ENCODE measurements at regions not wholly inside any gene's neighbourhood (a gene's known extent, or its start where the extent isn't known, plus 50 kb on each side); places are given as distances from the start of the nearest gene placed in this dataset.
"Not testable (repeated sequence)": the region's sequence is repeated elsewhere in the genome, so short reads cannot be mapped to it uniquely, and the experiment has no call there.

DNA sequence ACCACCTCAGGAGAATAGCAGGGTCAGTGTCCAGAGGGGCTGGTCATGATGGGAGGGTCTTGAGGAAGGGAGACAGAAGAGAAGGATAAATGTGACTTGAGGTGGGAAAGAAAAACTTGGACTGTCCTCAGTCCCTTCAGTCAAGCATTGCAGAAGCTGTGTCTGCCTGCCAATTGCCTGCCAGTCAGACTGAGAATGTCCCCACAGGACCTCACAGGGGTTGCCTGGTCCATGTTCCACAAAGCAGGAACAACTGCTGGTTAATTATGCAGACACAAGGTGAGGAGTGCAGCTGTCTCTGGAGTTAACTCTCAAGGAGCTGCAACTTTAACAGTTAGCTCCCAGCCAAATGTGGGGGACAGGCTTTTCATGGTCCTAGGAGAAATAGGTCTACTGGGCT, 75.7 kb downstream of the TRIM43 start:
- Histone ChIP-seq H3K4me3 (ENCODE audit: low read depth, low read length, poor library complexity, severe bottlenecking) (no peak overlapping the region), H3K27ac (ENCODE audit: low read depth, low read length, poor library complexity, severe bottlenecking) (no peak overlapping the region), H2AFZ (ENCODE audit: low read length) (no peak overlapping the region), H3K4me1 (ENCODE audit: insufficient read depth, low read length, severe bottlenecking) (no peaks in the 10 kb centered on the region), H3K9me2 (ENCODE audit: low read depth, low read length) (no peaks in the 10 kb centered on the region), H3F3A (ENCODE audit: insufficient read depth, low read length) (no peaks in the 10 kb centered on the region), H3K27me3 (ENCODE audit: insufficient read depth, low read length) (peaks cover 3% of the 10 kb centered on the region; the same call in 1 of the 2 replicates), H3K36me3 (ENCODE audit: insufficient read depth, low read length) (no peaks in the 10 kb centered on the region), H3K4me2 (ENCODE audit: low read length) (no peak overlapping the region), H4K20me1 (ENCODE audit: insufficient read depth, low read length) (no peaks in the 10 kb centered on the region), H3K9me3 (ENCODE audit: low read length) (no peaks in the 10 kb centered on the region), H3K9ac (ENCODE audit: low read length) (no peak overlapping the region), H3K79me2 (ENCODE audit: insufficient read depth, low read length) (no peaks in the 10 kb centered on the region)
- TF ChIP-seq CTCF (IDR thresholded peaks at IDR 0.05; ENCODE audit: low read length) (no peak), EZH2 (IDR thresholded peaks at IDR 0.05; ENCODE audit: borderline replicate concordance, low read length) (no peak)

DNA sequence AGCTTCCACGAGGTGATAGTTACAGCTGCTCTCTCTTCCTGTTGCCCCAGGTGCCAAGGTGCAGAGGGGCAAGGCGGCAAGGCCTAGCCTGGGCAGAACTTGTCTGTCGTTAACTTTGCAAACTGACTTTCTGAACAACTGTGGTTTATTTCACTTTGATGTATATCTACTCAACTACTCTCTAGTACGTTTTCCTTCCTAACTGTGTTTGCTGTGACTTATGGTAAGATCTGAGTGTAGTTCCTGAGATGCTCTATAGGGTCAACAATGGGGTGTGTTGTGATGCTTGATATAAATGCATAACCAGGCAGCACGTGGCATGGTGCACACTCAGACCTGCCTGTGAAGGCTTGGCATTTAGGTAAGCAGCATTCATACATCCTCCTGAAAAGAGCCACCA, 77.1 kb downstream of the TRIM43 start:
- H3K36me3 ChIP-seq (ENCODE audit: insufficient read depth, low read length); H3K27me3 ChIP-seq (ENCODE audit: insufficient read depth, low read length); H3K4me1 ChIP-seq (ENCODE audit: insufficient read depth, low read length, severe bottlenecking); H3K9me2 ChIP-seq (ENCODE audit: low read depth, low read length); H3K27ac ChIP-seq (ENCODE audit: low read depth, low read length, poor library complexity, severe bottlenecking); H3K4me2 ChIP-seq (ENCODE audit: low read length); H3K79me2 ChIP-seq (ENCODE audit: insufficient read depth, low read length); H3F3A ChIP-seq (ENCODE audit: insufficient read depth, low read length); H3K4me3 ChIP-seq (ENCODE audit: low read depth, low read length, poor library complexity, severe bottlenecking); H2AFZ ChIP-seq (ENCODE audit: low read length); H3K9me3 ChIP-seq (ENCODE audit: low read length); H3K9ac ChIP-seq (ENCODE audit: low read length); H4K20me1 ChIP-seq (ENCODE audit: insufficient read depth, low read length): not testable (repeated sequence)

DNA sequence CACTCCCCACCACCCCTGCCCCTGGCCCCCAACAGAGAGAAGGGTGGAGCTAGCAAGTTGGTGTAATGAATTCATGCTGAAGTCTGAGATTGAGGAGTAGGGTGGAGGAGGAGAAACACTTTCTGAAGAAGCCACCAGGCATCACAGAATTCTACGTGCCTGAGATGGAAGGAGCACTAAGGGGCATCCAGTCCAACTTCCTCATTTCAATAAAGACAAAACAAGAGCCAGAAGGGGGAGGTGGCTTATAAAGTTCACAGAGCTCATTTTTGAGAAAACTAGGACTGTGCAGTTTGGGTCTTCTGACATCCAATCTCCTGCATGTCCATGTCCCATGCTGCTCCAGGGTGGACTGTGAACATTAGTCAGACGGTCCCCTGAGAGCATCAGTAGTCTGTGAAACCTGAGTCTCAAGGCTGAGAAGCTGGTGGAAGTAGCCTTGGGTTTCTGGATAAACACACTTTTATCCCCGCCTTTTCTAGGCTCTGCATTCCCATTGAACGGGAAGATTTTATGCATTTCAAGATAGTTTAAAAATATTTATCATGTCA, 77.7 kb downstream of the TRIM43 start:
- no peak overlapping the region for H2AFZ ChIP-seq (ENCODE audit: low read length)
- H4K20me1 ChIP-seq (ENCODE audit: insufficient read depth, low read length): no peaks in the 10 kb centered on the region
- H3K36me3 ChIP-seq (ENCODE audit: insufficient read depth, low read length): no peaks in the 10 kb centered on the region
- H3F3A ChIP-seq (ENCODE audit: insufficient read depth, low read length): no peaks in the 10 kb centered on the region
- no peaks in the 10 kb centered on the region for H3K4me1 ChIP-seq (ENCODE audit: insufficient read depth, low read length, severe bottlenecking)
- no peak overlapping the region for H3K9ac ChIP-seq (ENCODE audit: low read length)
- peaks cover 3% of the 10 kb centered on the region; the same call in 1 of the 2 replicates for H3K27me3 ChIP-seq (ENCODE audit: insufficient read depth, low read length)
- no peaks in the 10 kb centered on the region for H3K9me3 ChIP-seq (ENCODE audit: low read length)
- H3K4me3 ChIP-seq (ENCODE audit: low read depth, low read length, poor library complexity, severe bottlenecking): no peak overlapping the region
- no peak overlapping the region for H3K4me2 ChIP-seq (ENCODE audit: low read length)
- TF ChIP-seq CTCF (IDR thresholded peaks at IDR 0.05; ENCODE audit: low read length) (no peak), EZH2 (IDR thresholded peaks at IDR 0.05; ENCODE audit: borderline replicate concordance, low read length) (no peak)
- no peaks in the 10 kb centered on the region for H3K79me2 ChIP-seq (ENCODE audit: insufficient read depth, low read length)
- no peak overlapping the region for H3K27ac ChIP-seq (ENCODE audit: low read depth, low read length, poor library complexity, severe bottlenecking)
- no peaks in the 10 kb centered on the region for H3K9me2 ChIP-seq (ENCODE audit: low read depth, low read length)

GRCh38 chr2:95670167-95670566, 78.4 kb downstream of the TRIM43 start:
- Histone ChIP-seq H4K20me1 (ENCODE audit: insufficient read depth, low read length) (no peaks in the 10 kb centered on the region), H3K27me3 (ENCODE audit: insufficient read depth, low read length) (peaks cover 4% of the 10 kb centered on the region), H3F3A (ENCODE audit: insufficient read depth, low read length) (no peaks in the 10 kb centered on the region), H3K79me2 (ENCODE audit: insufficient read depth, low read length) (no peaks in the 10 kb centered on the region), H2AFZ (ENCODE audit: low read length) (no peak overlapping the region), H3K4me3 (ENCODE audit: low read depth, low read length, poor library complexity, severe bottlenecking) (no peak overlapping the region), H3K9me2 (ENCODE audit: low read depth, low read length) (no peaks in the 10 kb centered on the region), H3K9ac (ENCODE audit: low read length) (no peak overlapping the region), H3K4me2 (ENCODE audit: low read length) (no peak overlapping the region), H3K9me3 (ENCODE audit: low read length) (no peaks in the 10 kb centered on the region), H3K36me3 (ENCODE audit: insufficient read depth, low read length) (no peaks in the 10 kb centered on the region), H3K27ac (ENCODE audit: low read depth, low read length, poor library complexity, severe bottlenecking) (no peak overlapping the region), H3K4me1 (ENCODE audit: insufficient read depth, low read length, severe bottlenecking) (no peaks in the 10 kb centered on the region)
- TF ChIP-seq EZH2 (IDR thresholded peaks at IDR 0.05; ENCODE audit: borderline replicate concordance, low read length) (no peak), CTCF (IDR thresholded peaks at IDR 0.05; ENCODE audit: low read length) (no peak)
